RWPE1 (cell line): ENCODE measurements at regions not wholly inside any gene's neighbourhood (a gene's known extent, or its start where the extent isn't known, plus 50 kb on each side); places are given as distances from the start of the nearest gene placed in this dataset.

Source experiments
- CTCF ChIA-PET: fragments of 350-600 bp; sonication (Branson Sonifier 250); formaldehyde crosslinking; extraction: SDS; loops from one replicate; lab custom pipeline; 2021; lab: Yijun Ruan, JAX
- POLR2A ChIA-PET: fragments of 400-600 bp; formaldehyde crosslinking; extraction: SDS; loops from one replicate; lab custom pipeline; 2020; ENCODE audit warnings: antibody characterized with exemption; ENCODE audit not compliant: low non-redundant PET; lab: Yijun Ruan, JAX
- DNase-seq: peaks from one replicate; pipeline ENCODE4 v3.0.0; 2012; ENCODE audit warnings: low spot score
- H3K27ac ChIP-seq: fragments of 450-650 bp; 2 replicates; pipeline ENCODE4 v1.5.1; 2017
- TF ChIP-seq, protein P1 (sequence below): fragments of 450-650 bp; conservative IDR thresholded peaks from 2 replicates; pipeline ENCODE4 v1.5.1; 2017; ENCODE audit warnings: low read depth, mild to moderate bottlenecking

DNA sequence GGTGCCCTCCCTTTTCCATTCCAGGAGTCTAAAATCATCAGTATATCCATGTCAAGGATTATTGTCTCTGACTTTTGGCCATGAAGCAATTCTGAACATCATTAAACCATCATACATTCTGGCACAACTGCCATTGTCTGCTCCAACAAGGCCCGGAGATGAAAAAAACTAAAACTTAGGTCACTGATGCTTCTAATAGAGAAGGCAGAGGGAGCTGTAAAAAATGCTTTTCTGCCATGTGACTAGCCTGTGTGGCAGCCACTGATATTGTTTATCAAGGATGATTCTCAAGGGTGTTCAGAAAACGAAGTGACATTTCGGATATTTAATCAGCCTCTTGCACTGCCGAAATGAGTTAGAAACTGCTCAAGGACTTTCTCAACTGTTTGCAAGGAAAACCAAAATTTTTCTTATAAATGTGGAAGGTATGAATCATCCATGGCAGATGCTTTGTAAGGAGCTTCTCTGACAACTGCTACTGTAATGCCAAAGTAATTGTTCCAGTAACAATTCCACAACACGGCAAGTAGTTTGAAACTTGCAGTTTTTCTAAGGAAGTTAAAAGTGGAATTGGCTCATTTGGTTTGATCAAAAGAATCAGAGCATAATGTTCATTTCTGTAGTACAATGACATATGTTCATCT is 1076.5 kb upstream of the FLRT2 start:
- H3K27ac ChIP-seq: no peak overlapping the region
- ChIA-PET POLR2A (no interaction called here), CTCF (no interaction called here)
- no peak for DNase-seq
- TF ChIP-seq, protein P1, sequence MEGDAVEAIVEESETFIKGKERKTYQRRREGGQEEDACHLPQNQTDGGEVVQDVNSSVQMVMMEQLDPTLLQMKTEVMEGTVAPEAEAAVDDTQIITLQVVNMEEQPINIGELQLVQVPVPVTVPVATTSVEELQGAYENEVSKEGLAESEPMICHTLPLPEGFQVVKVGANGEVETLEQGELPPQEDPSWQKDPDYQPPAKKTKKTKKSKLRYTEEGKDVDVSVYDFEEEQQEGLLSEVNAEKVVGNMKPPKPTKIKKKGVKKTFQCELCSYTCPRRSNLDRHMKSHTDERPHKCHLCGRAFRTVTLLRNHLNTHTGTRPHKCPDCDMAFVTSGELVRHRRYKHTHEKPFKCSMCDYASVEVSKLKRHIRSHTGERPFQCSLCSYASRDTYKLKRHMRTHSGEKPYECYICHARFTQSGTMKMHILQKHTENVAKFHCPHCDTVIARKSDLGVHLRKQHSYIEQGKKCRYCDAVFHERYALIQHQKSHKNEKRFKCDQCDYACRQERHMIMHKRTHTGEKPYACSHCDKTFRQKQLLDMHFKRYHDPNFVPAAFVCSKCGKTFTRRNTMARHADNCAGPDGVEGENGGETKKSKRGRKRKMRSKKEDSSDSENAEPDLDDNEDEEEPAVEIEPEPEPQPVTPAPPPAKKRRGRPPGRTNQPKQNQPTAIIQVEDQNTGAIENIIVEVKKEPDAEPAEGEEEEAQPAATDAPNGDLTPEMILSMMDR: no peak

DNA sequence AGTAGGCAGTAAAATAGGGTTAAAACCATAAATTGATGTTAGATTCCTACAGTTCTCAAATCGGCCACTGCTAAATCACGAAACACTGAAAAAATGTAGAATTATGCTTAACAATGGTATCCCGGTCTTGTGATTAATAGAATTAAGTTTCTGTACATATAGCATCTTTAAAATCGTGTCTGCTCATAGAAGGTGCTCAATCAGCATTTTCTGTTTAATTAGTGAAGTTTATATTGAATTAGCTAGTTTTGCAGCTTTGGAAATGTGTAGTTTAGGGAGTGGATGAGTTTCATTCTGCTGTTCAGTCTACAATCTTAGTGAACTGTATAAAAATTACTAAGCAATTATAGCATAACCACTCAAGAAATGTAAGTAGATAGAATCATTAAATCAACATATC is 1075.8 kb upstream of the FLRT2 start:
- DNase-seq: no peak
- ChIA-PET POLR2A (no interaction called here), CTCF (no interaction called here)
- TF ChIP-seq, protein P1: no peak
- no peak overlapping the region for H3K27ac ChIP-seq

DNA sequence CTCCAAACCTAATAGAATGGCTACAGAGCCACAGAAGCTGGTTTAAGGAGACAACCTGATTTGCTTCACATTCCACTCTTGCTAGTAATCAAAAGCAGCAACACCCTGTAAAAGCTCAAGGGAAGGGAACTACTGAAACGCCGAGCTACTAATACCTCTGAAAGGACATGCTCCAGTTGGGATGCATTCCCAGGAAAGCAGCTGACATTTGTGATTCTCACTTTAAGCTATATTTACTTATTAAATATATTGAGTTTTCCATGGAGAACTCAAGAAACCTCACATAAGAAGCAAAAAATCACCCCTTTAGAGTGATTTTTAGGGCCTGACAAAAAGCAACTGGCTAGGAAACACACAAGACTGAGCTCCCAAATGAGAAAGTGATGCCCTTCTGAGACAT is 1073.0 kb upstream of the FLRT2 start:
- POLR2A ChIA-PET: no interaction called here
- CTCF ChIA-PET: no interaction called here
- TF ChIP-seq, protein P1: no peak
- DNase-seq: no peak
- H3K27ac ChIP-seq: no peak overlapping the region

DNA sequence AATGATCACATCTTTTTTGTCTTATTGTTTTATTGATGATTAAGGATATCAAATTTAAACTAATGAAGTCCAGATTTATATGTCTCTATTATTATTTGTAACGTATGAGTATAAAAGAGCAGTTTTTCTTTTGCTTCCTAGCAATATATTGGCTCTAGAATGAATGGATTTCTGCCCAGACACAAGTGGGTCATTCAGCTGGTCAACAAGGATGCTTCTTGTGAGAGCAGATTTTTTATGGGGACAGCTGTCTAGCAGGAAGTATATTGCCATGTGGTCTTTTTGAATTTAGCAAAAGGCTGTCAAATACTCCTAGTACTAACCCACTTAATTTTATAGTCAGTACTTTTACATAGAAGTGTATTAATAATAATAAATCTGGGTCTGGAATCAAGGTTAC is 1071.1 kb upstream of the FLRT2 start:
- DNase-seq: no peak
- ChIA-PET CTCF (no interaction called here), POLR2A (no interaction called here)
- TF ChIP-seq, protein P1: no peak
- H3K27ac ChIP-seq: no peak overlapping the region

DNA sequence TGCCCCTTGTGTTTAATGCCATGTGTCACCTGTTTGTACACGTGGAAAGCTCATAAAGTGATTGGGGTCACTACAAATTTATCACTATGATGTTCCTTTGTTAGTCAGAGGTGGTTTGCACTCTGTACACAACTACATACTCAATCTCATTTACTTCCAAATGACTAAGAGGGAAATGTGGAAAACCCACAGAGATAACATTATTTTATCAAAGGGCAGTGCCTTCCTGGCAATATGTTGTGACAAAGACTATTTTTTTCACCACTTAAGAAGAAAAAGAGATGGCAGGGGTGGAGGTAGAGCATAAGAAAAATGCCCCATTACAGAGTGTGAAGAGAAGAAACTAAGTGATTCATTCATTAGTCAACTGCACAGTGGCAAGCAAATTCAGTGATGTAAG is 1064.1 kb upstream of the FLRT2 start:
- CTCF ChIA-PET: no interaction called here
- POLR2A ChIA-PET: no interaction called here
- TF ChIP-seq, protein P1: no peak
- H3K27ac ChIP-seq: no peak overlapping the region
- no peak for DNase-seq

DNA sequence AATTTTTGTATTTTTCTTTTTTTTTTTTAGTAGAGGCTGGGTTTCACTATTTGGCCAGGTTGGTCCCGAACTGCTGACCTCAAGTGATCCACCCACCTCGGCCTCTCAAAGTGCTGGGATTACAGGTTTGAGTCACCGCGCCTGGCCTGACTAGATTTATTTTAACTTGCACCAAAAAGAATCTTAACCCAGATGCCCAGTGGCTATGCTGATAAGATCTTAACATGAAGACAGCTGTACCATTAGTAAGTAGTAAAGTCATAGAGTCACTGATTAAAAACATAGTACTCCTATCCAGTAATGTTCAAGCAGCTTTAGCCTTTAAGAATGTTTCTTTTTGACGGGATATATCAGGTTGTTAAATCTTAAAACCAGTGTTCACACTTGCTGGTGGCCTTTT is 1061.8 kb upstream of the FLRT2 start:
- ChIA-PET CTCF (no interaction called here), POLR2A (no interaction called here)
- no peak for DNase-seq
- no peak overlapping the region for H3K27ac ChIP-seq
- TF ChIP-seq, protein P1: no peak

DNA sequence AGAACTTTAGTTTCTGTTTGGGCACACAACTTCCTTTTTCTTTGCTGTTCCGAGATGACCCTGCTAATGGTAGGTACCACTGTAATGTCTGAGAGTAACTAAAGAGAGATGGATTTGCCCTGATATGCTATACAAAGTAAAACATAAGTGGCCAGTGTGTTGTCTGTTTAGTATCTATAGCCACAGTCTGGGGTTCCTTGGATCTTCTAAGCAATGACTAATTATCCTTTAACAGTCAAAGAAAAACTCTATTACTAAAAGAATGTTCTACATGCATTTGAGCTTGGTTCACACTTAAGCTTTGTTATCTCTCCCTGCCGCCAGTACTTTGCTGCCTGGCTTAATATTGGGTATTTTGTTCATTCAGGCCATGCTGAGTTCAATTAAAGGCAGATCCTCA is 1051.9 kb upstream of the FLRT2 start:
- CTCF ChIA-PET: no interaction called here

More for the DNA sequence above, 1051.9 kb upstream of the FLRT2 start:
- TF ChIP-seq, protein P1: no peak
- H3K27ac ChIP-seq: no peak overlapping the region
- POLR2A ChIA-PET: no interaction called here
- DNase-seq: no peak
